GM20000 (cell line): ENCODE measurements at regions not wholly inside any gene's neighbourhood (a gene's known extent, or its start where the extent isn't known, plus 50 kb on each side); places are given as distances from the start of the nearest gene placed in this dataset.
"Not testable (repeated sequence)": the region's sequence is repeated elsewhere in the genome, so short reads cannot be mapped to it uniquely, and the experiment has no call there.

ENCODE experiments used
- DNase-seq: peaks from one replicate; pipeline ENCODE4 v3.0.0; 2012; ENCODE audit warnings: low spot score
- TF ChIP-seq, protein P1 (sequence below): IDR thresholded peaks from 2 replicates; pipeline ENCODE4 v1.5.1; 2012; ENCODE audit warnings: mild to moderate bottlenecking, control low read depth; ENCODE audit errors: extremely low read depth, missing control alignments

DNA sequence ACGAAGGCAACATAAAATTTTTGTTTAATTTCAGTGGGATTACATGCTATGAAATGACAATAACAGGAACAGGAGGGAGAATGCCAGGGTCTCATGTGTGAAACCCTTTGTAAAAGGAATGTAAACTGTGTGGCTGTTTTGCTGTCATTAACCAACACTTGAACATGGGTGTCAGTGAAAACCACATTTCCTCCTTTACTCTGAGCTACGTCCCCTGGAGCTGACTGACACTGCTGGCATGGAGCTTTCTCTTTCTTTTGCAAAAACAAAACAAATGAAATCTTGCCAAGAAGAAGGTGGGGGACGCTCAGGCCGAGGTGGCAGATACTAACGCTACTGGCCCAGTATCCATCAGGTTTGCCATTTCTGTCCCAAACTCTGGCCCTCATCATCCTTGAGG lies 121.4 kb downstream of the DMRT2 start:
- TF ChIP-seq, protein P1, sequence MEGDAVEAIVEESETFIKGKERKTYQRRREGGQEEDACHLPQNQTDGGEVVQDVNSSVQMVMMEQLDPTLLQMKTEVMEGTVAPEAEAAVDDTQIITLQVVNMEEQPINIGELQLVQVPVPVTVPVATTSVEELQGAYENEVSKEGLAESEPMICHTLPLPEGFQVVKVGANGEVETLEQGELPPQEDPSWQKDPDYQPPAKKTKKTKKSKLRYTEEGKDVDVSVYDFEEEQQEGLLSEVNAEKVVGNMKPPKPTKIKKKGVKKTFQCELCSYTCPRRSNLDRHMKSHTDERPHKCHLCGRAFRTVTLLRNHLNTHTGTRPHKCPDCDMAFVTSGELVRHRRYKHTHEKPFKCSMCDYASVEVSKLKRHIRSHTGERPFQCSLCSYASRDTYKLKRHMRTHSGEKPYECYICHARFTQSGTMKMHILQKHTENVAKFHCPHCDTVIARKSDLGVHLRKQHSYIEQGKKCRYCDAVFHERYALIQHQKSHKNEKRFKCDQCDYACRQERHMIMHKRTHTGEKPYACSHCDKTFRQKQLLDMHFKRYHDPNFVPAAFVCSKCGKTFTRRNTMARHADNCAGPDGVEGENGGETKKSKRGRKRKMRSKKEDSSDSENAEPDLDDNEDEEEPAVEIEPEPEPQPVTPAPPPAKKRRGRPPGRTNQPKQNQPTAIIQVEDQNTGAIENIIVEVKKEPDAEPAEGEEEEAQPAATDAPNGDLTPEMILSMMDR = no peak
- DNase-seq = no peak

DNA sequence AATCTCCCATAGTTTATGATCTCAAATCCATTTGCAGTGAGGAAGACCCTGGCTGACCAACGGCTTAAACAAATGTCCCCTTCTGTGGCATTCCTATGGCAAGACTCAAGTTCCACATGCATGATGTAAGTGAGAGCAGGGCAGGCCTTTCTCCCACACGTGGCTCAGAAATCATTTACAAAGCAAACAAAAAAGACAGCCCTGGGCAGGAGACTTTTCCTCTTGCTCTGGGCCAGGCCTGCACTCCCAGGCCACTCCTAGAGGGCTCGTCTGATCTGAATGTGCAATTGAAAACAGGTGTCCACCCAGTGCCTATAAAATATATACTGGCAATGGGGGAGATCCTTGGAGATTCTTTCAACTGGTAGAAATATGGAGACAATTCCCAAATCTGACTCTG lies 123.1 kb downstream of the DMRT2 start:
- no peak for DNase-seq
- TF ChIP-seq, protein P1 = no peak

DNA sequence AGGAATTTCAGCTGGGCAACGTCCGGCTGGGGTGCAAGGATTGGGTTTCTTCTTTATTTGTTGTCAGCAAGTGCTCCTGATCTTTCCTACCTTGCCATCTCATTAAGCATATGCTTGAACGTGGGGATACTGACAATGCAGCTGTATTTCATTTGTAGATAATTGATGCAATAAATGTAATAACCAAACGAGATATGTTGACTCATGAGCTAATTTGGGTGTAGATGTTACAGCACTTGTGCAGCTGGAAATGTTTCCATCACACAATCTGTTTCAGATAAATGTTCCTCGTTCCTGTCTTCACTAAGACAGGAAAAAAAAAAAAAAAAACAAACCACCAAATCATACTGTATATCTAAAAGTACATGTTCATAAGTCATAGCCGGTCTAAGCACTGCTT lies 123.8 kb downstream of the DMRT2 start:
- TF ChIP-seq, protein P1 = no peak
- no peak for DNase-seq

DNA sequence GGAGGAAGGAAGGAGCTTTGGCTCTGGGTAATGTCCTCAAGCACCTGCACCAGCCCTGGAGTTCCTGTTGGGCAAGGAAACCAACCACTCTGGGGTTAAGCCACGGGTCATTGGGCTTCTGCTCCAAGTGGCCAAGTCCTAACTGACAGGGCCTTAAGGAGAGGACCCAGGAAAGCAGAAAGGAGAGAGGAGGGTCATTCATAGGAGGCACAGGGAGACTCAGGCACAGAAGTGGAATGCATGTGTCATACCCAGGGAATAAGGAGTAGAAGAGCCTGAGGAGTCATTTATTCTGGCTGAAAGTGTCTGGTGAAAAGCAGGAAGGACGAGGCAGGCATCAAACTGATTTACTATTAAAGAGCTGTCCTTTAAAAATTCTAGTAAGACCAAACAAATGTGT lies 129.2 kb downstream of the DMRT2 start:
- DNase-seq = no peak
- TF ChIP-seq, protein P1 = no peak

GRCh38 chr9:1184146-1184545 lies 134.0 kb downstream of the DMRT2 start:
- TF ChIP-seq, protein P1 = no peak
- no peak for DNase-seq

GRCh38 chr9:1187137-1187536 lies 137.0 kb downstream of the DMRT2 start:
- DNase-seq = not testable (repeated sequence)

DNA sequence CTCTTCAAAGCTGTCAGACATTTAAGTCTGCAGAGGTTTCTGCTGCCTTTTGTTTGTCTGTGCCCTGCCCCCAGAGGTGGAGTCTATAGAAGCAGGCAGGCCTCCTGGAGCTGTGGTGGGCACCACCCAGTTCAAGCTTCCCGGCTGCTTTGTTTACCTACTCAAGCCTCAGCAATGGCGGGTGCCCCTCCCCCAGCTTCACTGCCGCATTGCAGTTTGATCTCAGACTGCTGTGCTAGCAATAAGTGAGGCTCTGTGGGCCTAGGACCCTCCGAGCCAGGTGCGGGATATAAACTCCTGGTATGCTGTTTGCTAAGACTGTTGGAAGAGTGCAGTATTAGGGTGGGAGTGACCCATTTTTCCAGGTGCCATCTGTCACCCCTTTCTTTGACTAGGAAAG lies 145.5 kb downstream of the DMRT2 start:
- not testable (repeated sequence) for DNase-seq

DNA sequence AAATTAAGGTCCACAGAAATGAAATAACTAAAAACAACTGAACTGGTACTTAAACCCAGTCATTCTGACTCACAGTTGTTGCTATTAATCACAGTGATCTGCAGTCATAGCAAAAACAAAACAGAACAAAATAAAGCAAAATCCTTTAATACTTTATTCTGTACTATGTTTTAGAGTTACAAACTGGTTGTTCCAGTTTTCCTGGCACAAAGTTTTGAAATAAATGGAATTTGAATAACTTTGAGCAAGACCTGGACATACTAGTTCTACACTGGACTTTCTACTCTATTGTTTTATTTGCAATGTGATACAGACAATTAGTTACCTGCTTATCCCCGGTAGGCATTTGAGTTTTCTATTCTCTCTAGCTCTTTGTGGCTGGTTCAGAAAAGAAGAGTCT lies 147.9 kb downstream of the DMRT2 start:
- DNase-seq = no peak
- TF ChIP-seq, protein P1 = no peak

- DNase-seq = no peak
- TF ChIP-seq, protein P1 = no peak
Measured at GRCh38 chr9:1200847-1201251, 150.7 kb downstream of the DMRT2 start.
